H9 (cell line): ENCODE measurements at regions not wholly inside any gene's neighbourhood (a gene's known extent, or its start where the extent isn't known, plus 50 kb on each side); places are given as distances from the start of the nearest gene placed in this dataset.

ENCODE experiments used
- DNase-seq: peaks from one replicate; pipeline ENCODE4 v3.0.0-alpha.2; 2017
- H2AFZ ChIP-seq: one replicate; pipeline ENCODE4 v1.6.1; 2013; ENCODE audit warnings: mild to moderate bottlenecking, low read length, control low read depth, moderate library complexity
- H2AK5ac ChIP-seq: 2 replicates; pipeline ENCODE4 v1.6.1; 2013; ENCODE audit warnings: low read length, control low read depth, mixed read lengths; ENCODE audit not compliant: insufficient read length
- H2BK120ac ChIP-seq: one replicate; pipeline ENCODE4 v1.6.1; 2013; ENCODE audit warnings: low read depth, mild to moderate bottlenecking, low read length, control low read depth, inconsistent platforms; ENCODE audit not compliant: poor library complexity, severe bottlenecking
- H2BK12ac ChIP-seq: 2 replicates; pipeline ENCODE4 v1.6.1; 2013; ENCODE audit warnings: low read length, control low read depth, mixed read lengths, low read depth; ENCODE audit not compliant: insufficient read length
- H2BK15ac ChIP-seq: 2 replicates; pipeline ENCODE4 v1.6.1; 2013; ENCODE audit warnings: low read depth, low read length, control low read depth
- H2BK20ac ChIP-seq: one replicate; pipeline ENCODE4 v1.6.1; 2013; ENCODE audit warnings: low read depth, mild to moderate bottlenecking, low read length, control low read depth, inconsistent platforms; ENCODE audit not compliant: poor library complexity, severe bottlenecking
- H2BK5ac ChIP-seq: 2 replicates; pipeline ENCODE4 v1.6.1; 2013; ENCODE audit warnings: low read length, control low read depth, mixed read lengths; ENCODE audit not compliant: insufficient read length
- H3K14ac ChIP-seq: 2 replicates; pipeline ENCODE4 v1.6.1; 2013; ENCODE audit warnings: low read length, control low read depth; ENCODE audit not compliant: insufficient read depth
- H3K18ac ChIP-seq: 2 replicates; pipeline ENCODE4 v1.6.1; 2013; ENCODE audit warnings: low read depth, mild to moderate bottlenecking, mixed read lengths, low read length, control low read depth; ENCODE audit not compliant: insufficient read length
- H3K23ac ChIP-seq: 2 replicates; pipeline ENCODE4 v1.6.1; 2013; ENCODE audit warnings: low read length, control low read depth, mixed read lengths, low read depth; ENCODE audit not compliant: insufficient read length
- H3K23me2 ChIP-seq: 2 replicates; pipeline ENCODE4 v1.6.1; 2013; ENCODE audit warnings: low read depth, mild to moderate bottlenecking, mixed read lengths, low read length, control low read depth; ENCODE audit not compliant: insufficient read length, poor library complexity, severe bottlenecking
- H3K27ac ChIP-seq: 2 replicates; pipeline ENCODE4 v1.5.1; 2013; ENCODE audit warnings: low read length, control low read depth, mixed read lengths, low read depth; ENCODE audit not compliant: insufficient read length
- H3K27me3 ChIP-seq: 2 replicates; pipeline ENCODE4 v1.6.1; 2013; ENCODE audit warnings: low read length, control low read depth, inconsistent platforms; ENCODE audit not compliant: insufficient read depth
- H3K4ac ChIP-seq: 2 replicates; pipeline ENCODE4 v1.6.1; 2013; ENCODE audit warnings: low read depth, mild to moderate bottlenecking, control low read depth, inconsistent platforms, low read length, moderate library complexity
- H3K4me1 ChIP-seq: 2 replicates; pipeline ENCODE4 v1.6.1; 2013; ENCODE audit warnings: low read length, control low read depth, inconsistent platforms; ENCODE audit not compliant: insufficient read depth
- H3K4me2 ChIP-seq: 2 replicates; pipeline ENCODE4 v1.6.1; 2013; ENCODE audit warnings: low read length, control low read depth, mixed read lengths; ENCODE audit not compliant: insufficient read length, insufficient read depth
- H3K56ac ChIP-seq: 2 replicates; pipeline ENCODE4 v1.6.1; 2013; ENCODE audit warnings: low read depth, mild to moderate bottlenecking, mixed read lengths, low read length, control low read depth; ENCODE audit not compliant: insufficient read length
- H3K79me1 ChIP-seq: 2 replicates; pipeline ENCODE4 v1.6.1; 2013; ENCODE audit warnings: low read depth, mild to moderate bottlenecking, moderate library complexity, low read length, control low read depth, inconsistent platforms; ENCODE audit not compliant: insufficient read depth, poor library complexity, severe bottlenecking
- H3K79me2 ChIP-seq: 2 replicates; pipeline ENCODE4 v1.6.1; 2013; ENCODE audit warnings: low read length, control low read depth, inconsistent platforms; ENCODE audit not compliant: insufficient read depth
- H3K9ac ChIP-seq: 2 replicates; pipeline ENCODE4 v1.6.1; 2013; ENCODE audit warnings: low read length, control low read depth, mixed read lengths; ENCODE audit not compliant: insufficient read length; ENCODE audit errors: extremely low read depth
- H3K9me3 ChIP-seq: one replicate; pipeline ENCODE4 v1.6.1; 2013; ENCODE audit warnings: low read depth, low read length, inconsistent platforms; ENCODE audit not compliant: control insufficient read depth
- H3T11ph ChIP-seq: one replicate; pipeline ENCODE4 v1.6.1; 2013; ENCODE audit warnings: mild to moderate bottlenecking, low read length, control low read depth, inconsistent platforms
- H4K20me1 ChIP-seq: one replicate; pipeline ENCODE4 v1.6.1; 2013; ENCODE audit not compliant: control insufficient read depth, insufficient read length, insufficient read depth
- H4K5ac ChIP-seq: 2 replicates; pipeline ENCODE4 v1.6.1; 2013; ENCODE audit warnings: low read depth, mild to moderate bottlenecking, mixed read lengths, low read length, control low read depth; ENCODE audit not compliant: insufficient read length
- H4K8ac ChIP-seq: replicated peaks from 2 replicates; pipeline ENCODE4 v1.6.1; 2013; ENCODE audit warnings: low read length, control low read depth, mixed read lengths, low read depth; ENCODE audit not compliant: insufficient read length
- H4K91ac ChIP-seq: 2 replicates; pipeline ENCODE4 v1.6.1; 2013; ENCODE audit warnings: low read depth, mild to moderate bottlenecking, moderate library complexity, mixed read lengths, low read length, control low read depth; ENCODE audit not compliant: insufficient read length
- H3K27ac Mint-ChIP-seq, 3 experiments: 2 replicates in 2 of 3; 3 replicates in 1 of 3; pipeline ENCODE4 v1.8.0; 2020 to 2021; ENCODE audit warnings: mixed read lengths in 3 of 3, mild to moderate bottlenecking in 1 of 3, moderate library complexity in 1 of 3
- H3K27me3 Mint-ChIP-seq: 2 replicates; pipeline ENCODE4 v1.8.0; 2021; ENCODE audit warnings: low read depth, mild to moderate bottlenecking, moderate library complexity, mixed read lengths
- H3K36me3 Mint-ChIP-seq, 3 experiments: 2 replicates in 2 of 3; 3 replicates in 1 of 3; pipeline ENCODE4 v1.8.0; 2020 to 2021; ENCODE audit warnings: low read depth in 3 of 3, mixed read lengths in 3 of 3; ENCODE audit not compliant: insufficient read depth in 1 of 3
- H3K4me1 Mint-ChIP-seq, 2 experiments: 2 replicates each; pipeline ENCODE4 v1.8.0; 2020; ENCODE audit warnings: mixed read lengths in 2 of 2
- H3K4me3 Mint-ChIP-seq, 2 experiments: 2 replicates in 1 of 2; 3 replicates in 1 of 2; pipeline ENCODE4 v1.8.0; 2020 to 2021; ENCODE audit warnings: mild to moderate bottlenecking in 2 of 2, mixed read lengths in 2 of 2, moderate library complexity in 1 of 2
- H3K9me3 Mint-ChIP-seq, 2 experiments: 2 replicates in 1 of 2; 3 replicates in 1 of 2; pipeline ENCODE4 v1.8.0; 2020; ENCODE audit warnings: mild to moderate bottlenecking in 2 of 2, mixed read lengths in 2 of 2, moderate library complexity in 1 of 2
- WGBS: extraction: QIAGEN DNeasy Blood & Tissue Kit; methylation state at CpG from one replicate; pipeline ENCODE4 v1.1.7; 2013; ENCODE audit warnings: missing lambda C conversion rate, low lambda C conversion rate, mixed read lengths; ENCODE audit not compliant: insufficient read length; ENCODE audit errors: extremely low coverage; 5-methylcytosine and 5-hydroxymethylcytosine counted together
- TF ChIP-seq, protein P1 (sequence below): fragments of 200-600 bp; sonication (generic); conservative IDR thresholded peaks from 3 replicates; pipeline ENCODE4 v1.8.0; 2021; ENCODE audit warnings: antibody characterized with exemption, mild to moderate bottlenecking

DNA sequence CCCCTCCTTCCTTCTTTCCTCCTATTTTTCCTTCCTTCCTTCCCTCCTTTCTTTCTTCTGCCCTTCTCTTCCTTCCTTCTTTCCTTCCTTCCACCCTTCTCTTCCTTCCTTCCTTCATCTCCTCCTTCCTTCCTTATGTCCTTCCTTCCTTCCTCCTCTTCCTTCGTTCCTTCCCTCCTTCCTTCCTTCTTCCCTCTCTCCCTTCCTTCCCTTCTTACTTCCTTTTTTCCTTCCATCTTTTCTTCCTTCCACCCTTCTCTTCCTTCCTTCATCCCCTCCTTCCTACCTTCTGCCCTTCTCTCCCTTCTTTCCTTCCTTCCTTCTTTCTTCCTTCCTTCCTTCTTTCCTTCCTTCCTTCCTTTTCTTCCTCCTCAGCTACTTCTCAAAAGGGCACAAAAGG lies 287.3 kb upstream of the ZNF507 start:
- DNase-seq = no peak
- Mint-ChIP-seq H3K9me3 (peaks cover 0 to 1% of the 10 kb centered on the region in 2 experiments; a peak in 2 of 5 replicates), H3K4me3 (no peak overlapping the region), H3K27ac (peak overlapping the region in 2 of 3 experiments; percentile 25 to 35; a peak in 2 of 7 replicates), H3K36me3 (no peaks in the 10 kb centered on the region), H3K4me1 (peaks cover 18 to 19% of the 10 kb centered on the region in 2 experiments), H3K27me3 (no peaks in the 10 kb centered on the region)
- Histone ChIP-seq H3K4me2 (no peak overlapping the region), H3K14ac (no peak overlapping the region), H3K27ac (no peak overlapping the region), H2BK15ac (no peak overlapping the region), H2AK5ac (no peak overlapping the region), H4K5ac (no peak overlapping the region), H2BK12ac (no peak overlapping the region), H2AFZ (no peak overlapping the region), H3K4ac (no peak overlapping the region), H3K79me1 (no peaks in the 10 kb centered on the region), H3K27me3 (no peaks in the 10 kb centered on the region), H2BK20ac (no peak overlapping the region), H3K9me3 (no peaks in the 10 kb centered on the region), H4K91ac (no peak overlapping the region), H3K4me1 (peaks cover 2% of the 10 kb centered on the region; the same call in 1 of the 2 replicates), H4K8ac (no peak overlapping the region), H4K20me1 (no peaks in the 10 kb centered on the region), H3K23ac (no peak overlapping the region), H3K9ac (no peak overlapping the region), H3K79me2 (no peaks in the 10 kb centered on the region), H3K18ac (no peak overlapping the region), H3K23me2 (no peaks in the 10 kb centered on the region), H2BK120ac (no peak overlapping the region), H3K56ac (no peak overlapping the region), H3T11ph (no peak overlapping the region), H2BK5ac (no peak overlapping the region)
- TF ChIP-seq, protein P1, sequence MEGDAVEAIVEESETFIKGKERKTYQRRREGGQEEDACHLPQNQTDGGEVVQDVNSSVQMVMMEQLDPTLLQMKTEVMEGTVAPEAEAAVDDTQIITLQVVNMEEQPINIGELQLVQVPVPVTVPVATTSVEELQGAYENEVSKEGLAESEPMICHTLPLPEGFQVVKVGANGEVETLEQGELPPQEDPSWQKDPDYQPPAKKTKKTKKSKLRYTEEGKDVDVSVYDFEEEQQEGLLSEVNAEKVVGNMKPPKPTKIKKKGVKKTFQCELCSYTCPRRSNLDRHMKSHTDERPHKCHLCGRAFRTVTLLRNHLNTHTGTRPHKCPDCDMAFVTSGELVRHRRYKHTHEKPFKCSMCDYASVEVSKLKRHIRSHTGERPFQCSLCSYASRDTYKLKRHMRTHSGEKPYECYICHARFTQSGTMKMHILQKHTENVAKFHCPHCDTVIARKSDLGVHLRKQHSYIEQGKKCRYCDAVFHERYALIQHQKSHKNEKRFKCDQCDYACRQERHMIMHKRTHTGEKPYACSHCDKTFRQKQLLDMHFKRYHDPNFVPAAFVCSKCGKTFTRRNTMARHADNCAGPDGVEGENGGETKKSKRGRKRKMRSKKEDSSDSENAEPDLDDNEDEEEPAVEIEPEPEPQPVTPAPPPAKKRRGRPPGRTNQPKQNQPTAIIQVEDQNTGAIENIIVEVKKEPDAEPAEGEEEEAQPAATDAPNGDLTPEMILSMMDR = no peak
- WGBS = no CpG with 5 or more reads among the region's 1 CpG
